LoVo (cell line): ENCODE measurements at regions not wholly inside any gene's neighbourhood (a gene's known extent, or its start where the extent isn't known, plus 50 kb on each side); places are given as distances from the start of the nearest gene placed in this dataset.

Experiments used
- DNase-seq: peaks from one replicate; pipeline ENCODE4 v3.0.0-alpha.2; 2016; ENCODE audit warnings: low spot score

GRCh38 chr10:31642281-31642680, 286.4 kb downstream of the ARHGAP12 start:
- DNase-seq, result no peak

DNA sequence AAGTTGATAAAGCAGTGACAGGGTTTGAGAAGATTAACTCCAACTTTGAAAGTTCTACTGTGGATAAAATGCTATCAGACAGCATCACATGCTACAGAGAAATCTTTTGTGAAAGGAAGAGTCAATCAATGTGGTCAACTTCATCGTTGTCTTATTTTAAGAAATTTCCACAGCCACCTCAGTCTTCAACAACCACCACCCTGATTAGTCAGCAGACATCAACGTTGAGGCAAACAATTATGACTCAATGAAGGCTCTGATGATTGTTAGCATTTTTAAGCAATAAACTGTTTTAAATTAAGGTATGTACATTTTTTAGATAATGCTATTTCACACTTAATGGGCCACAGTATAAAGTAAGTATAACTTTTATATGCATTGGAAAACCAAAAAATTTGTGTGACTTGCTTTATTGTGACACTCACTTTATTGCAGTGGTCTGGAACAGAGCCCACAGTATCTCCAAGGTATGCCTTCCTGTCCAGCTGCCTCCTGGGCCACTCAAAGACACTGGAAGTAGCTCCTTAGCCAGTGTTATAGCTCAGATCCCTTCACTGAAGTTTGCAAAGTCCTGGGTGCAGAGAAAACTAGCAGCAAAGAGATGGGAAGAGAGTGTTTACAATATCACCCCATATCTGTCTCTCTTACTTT, 293.1 kb downstream of the ARHGAP12 start:
- peak; percentile 31 for DNase-seq

GRCh38 chr10:31635009-31635408, 293.6 kb downstream of the ARHGAP12 start:
- no peak for DNase-seq

DNA sequence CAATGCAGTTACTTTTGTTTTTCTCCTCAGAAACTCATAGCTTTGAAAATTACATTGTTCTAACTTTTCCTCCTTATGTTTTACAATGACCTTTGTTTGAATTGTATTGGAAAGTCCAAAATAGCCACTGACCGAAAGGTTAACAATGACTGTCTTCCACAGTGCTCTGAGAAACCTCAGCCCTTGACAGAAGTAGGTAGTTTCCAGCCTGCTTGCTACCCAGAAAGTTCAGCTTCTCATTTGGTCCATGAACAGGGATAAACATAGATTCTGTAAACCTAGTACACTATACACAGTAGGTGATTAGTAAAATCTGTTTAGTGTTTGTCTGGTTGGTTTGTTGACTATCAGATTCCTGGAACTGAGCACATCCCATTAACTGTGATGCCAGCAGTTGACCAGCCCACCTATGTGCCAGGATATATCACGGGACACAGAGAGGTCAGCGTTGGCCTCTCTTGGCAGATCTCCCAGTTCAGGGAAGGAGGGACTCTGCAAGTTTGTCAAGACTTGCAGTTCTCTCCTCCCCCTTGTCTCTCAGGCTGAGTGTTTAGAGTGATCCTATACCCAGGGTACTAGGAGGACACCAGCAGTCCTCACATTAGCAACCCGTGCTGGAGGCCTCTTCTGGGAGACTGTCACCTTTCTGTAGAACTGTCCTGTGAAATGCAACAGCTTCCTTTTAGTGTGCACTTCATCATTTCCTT, 297.6 kb downstream of the ARHGAP12 start:
- no peak for DNase-seq

GRCh38 chr10:31625566-31625965, 303.1 kb downstream of the ARHGAP12 start:
- DNase-seq, result no peak

DNA sequence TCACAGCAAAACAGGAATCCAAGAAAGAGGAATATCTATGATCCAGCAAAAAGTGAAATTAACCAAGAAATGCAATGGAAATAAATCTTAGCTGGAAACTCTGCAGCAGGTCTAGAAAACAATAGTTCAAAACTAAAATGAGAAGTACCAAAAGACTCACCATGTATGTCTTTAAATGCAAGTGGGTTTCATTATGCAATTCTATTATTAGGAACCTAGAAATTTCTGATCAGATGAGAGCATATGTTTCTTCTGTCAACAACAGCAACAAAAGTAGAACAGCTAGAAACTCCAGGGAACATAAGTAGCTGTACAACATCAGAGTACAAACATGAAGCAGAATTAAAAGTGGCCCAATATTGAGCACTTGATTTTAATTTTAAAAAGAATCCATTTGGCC, 304.0 kb downstream of the ARHGAP12 start:
- DNase-seq, result no peak

- DNase-seq, result no peak
Measured at GRCh38 chr10:31623947-31624346, 304.7 kb downstream of the ARHGAP12 start.

GRCh38 chr10:31623466-31623865, 304.4 kb downstream of the ZEB1 start:
- no peak for DNase-seq

- no peak for DNase-seq
Measured at GRCh38 chr10:31622978-31623377, 304.0 kb downstream of the ZEB1 start.

DNA sequence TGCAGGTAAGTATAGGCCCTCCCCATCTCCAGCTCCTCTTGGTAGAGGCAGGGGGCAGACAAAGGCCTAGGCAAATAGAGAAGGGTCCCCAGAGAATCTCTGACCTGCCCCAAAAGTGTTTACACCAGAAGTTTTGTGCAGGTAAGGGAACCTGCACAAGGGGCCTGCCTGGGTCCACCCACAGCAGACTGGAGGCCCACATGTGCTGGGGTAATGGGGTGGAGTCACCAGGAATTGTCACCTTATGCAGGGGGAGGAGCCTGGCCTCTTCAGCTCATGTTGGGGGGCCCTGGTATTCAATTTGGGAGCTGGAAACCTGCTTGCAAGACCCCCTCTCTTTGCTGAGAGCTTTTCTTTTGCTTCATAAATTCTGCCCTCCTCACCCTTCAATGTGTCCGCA, 302.7 kb downstream of the ZEB1 start:
- no peak for DNase-seq

GRCh38 chr10:31620226-31621151, 301.5 kb downstream of the ZEB1 start:
- no peak for DNase-seq

GRCh38 chr10:31619531-31620061, 300.6 kb downstream of the ZEB1 start:
- no peak for DNase-seq

GRCh38 chr10:31618541-31619291, 299.7 kb downstream of the ZEB1 start:
- DNase-seq, result no peak

GRCh38 chr10:31617757-31618156, 298.7 kb downstream of the ZEB1 start:
- no peak for DNase-seq

GRCh38 chr10:31617133-31617532, 298.1 kb downstream of the ZEB1 start:
- no peak for DNase-seq

GRCh38 chr10:31615129-31615528, 296.1 kb downstream of the ZEB1 start:
- DNase-seq, result no peak

DNA sequence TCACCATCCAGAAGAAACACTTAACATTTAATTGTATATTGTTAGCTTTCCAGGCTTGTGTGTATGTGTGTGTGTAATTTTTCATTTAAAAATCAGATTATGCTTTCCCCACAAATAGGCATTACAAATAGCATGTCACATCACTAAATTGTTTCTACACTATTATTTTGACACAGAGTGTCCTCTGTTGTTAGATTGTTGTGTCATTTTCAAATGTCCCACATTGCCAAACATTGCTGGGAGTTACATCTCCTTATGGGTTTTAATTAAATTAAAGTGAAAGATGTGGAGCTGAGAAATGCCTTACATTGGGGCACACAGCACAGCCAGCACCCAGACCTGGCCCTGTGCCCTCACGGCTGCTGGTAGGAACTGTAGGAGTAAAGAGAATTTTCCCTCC, 295.6 kb downstream of the ZEB1 start:
- no peak for DNase-seq

GRCh38 chr10:31612082-31612481, 293.1 kb downstream of the ZEB1 start:
- DNase-seq, result no peak

DNA sequence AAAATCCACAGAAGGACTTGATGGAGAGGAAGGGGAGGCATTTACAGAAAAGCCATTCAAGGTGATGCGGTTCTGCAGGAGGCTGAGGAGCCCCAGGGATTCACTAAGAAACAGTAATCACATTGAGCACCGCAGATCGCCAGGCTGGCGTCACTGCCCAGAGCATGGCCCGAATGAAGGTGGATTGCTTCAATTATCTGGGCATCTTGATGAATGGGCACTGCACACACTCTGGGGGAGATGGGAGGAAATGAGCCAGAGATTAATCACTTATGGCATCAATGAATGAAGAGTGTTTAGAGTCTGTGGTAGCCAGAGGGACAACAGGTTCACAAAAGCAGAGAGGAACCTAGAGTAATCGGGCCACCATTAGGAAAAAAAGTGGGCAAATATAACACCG, 292.1 kb downstream of the ZEB1 start:
- no peak for DNase-seq

DNA sequence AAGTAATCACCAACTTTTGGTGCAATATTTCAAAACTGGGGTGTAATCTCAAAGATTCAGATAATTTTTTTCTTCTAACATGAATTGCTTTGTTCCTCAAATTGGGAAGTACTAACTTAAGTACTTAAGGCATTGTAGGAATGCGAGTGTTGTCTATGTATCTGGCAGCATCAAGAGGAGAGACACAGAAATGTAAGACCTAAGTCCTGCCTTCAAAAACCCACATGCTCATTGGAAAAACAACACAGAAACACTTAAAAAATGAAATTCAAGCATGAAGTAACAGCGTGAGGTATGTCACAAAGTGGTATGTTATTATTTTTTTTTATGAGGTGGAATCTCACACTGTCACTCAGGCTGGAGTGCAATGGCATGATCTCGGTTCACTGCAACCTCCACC, 288.5 kb downstream of the ZEB1 start:
- no peak for DNase-seq

- no peak for DNase-seq
Measured at GRCh38 chr10:31606841-31607240, 287.8 kb downstream of the ZEB1 start.
